Keratinocyte (primary cell): ENCODE measurements at regions not wholly inside any gene's neighbourhood (a gene's known extent, or its start where the extent isn't known, plus 50 kb on each side); places are given as distances from the start of the nearest gene placed in this dataset.

Experiments used
- DNase-seq: peaks from one replicate; pipeline ENCODE4 v3.0.0-alpha.2; 2011; ENCODE audit warnings: low read depth, missing footprints, low spot score
- FAIRE-seq: peaks from 2 replicates; lab custom pipeline; 2011; peaks lifted over from hg19 to GRCh38; lab: Jason Lieb, UNC
- H2AFZ ChIP-seq: 2 replicates; pipeline ENCODE4 v1.6.0; 2012; ENCODE audit warnings: low read length, control low read depth, inconsistent platforms; ENCODE audit not compliant: control insufficient read depth
- H3K27ac ChIP-seq: 2 replicates; pipeline ENCODE4 v1.5.1; 2011; ENCODE audit warnings: low read length; ENCODE audit not compliant: control insufficient read depth, insufficient read depth
- H3K27me3 ChIP-seq: 3 replicates; pipeline ENCODE4 v1.6.0; 2011; ENCODE audit warnings: low read length; ENCODE audit not compliant: control insufficient read depth, insufficient read depth; ENCODE audit errors: extremely low read depth
- H3K36me3 ChIP-seq, 2 experiments: 2 replicates in 1 of 2; 3 replicates in 1 of 2; pipeline ENCODE4 v1.5.1; 2011; ENCODE audit warnings: low read length in 2 of 2, mild to moderate bottlenecking in 1 of 2; ENCODE audit not compliant: control insufficient read depth in 2 of 2, insufficient read depth in 2 of 2; ENCODE audit errors: extremely low read depth in 1 of 2
- H3K4me1 ChIP-seq: 3 replicates; pipeline ENCODE4 v1.5.1; 2011; ENCODE audit warnings: low read length; ENCODE audit not compliant: control insufficient read depth, insufficient read depth; ENCODE audit errors: extremely low read depth
- H3K4me2 ChIP-seq: 3 replicates; pipeline ENCODE4 v1.6.0; 2011; ENCODE audit warnings: low read depth, low read length; ENCODE audit not compliant: control insufficient read depth, insufficient read depth; ENCODE audit errors: extremely low read depth
- H3K4me3 ChIP-seq, 3 experiments: fragments of 200-600 bp in 1 of 3; sonication (generic) in 1 of 3; 2 replicates in 2 of 3; 3 replicates in 1 of 3; pipeline ENCODE4 v1.5.1; 2011 to 2016; ENCODE audit warnings: low read length in 3 of 3, mild to moderate bottlenecking in 3 of 3, control low read depth in 2 of 3, inconsistent platforms in 1 of 3, low read depth in 1 of 3, mixed read lengths in 1 of 3, mixed run types in 1 of 3, moderate library complexity in 1 of 3; ENCODE audit not compliant: control insufficient read depth in 2 of 3, insufficient read depth in 2 of 3; ENCODE audit errors: extremely low read depth in 1 of 3
- H3K79me2 ChIP-seq: 2 replicates; pipeline ENCODE4 v1.6.0; 2012; ENCODE audit warnings: low read length; ENCODE audit not compliant: control insufficient read depth, insufficient read depth
- H3K9ac ChIP-seq: 3 replicates; pipeline ENCODE4 v1.6.0; 2011; ENCODE audit warnings: low read length; ENCODE audit not compliant: control insufficient read depth, insufficient read depth; ENCODE audit errors: extremely low read depth
- H3K9me1 ChIP-seq: 3 replicates; pipeline ENCODE4 v1.6.0; 2011; ENCODE audit warnings: low read length; ENCODE audit not compliant: control insufficient read depth, insufficient read depth; ENCODE audit errors: extremely low read depth
- H3K9me3 ChIP-seq: 2 replicates; pipeline ENCODE4 v1.5.1; 2012; ENCODE audit warnings: low read depth, low read length; ENCODE audit not compliant: control insufficient read depth
- H4K20me1 ChIP-seq: 3 replicates; pipeline ENCODE4 v1.6.0; 2011; ENCODE audit warnings: low read length; ENCODE audit not compliant: control insufficient read depth, insufficient read depth; ENCODE audit errors: extremely low read depth
- CTCF ChIP-seq, 3 experiments: IDR thresholded peaks in 1 of 3; conservative IDR thresholded peaks in 1 of 3; optimal IDR thresholded peaks in 1 of 3; 2 replicates in 2 of 3; 3 replicates in 1 of 3; pipeline versions ENCODE3 to v1.5.1; 2011; ENCODE audit warnings: low read length in 3 of 3, mild to moderate bottlenecking in 3 of 3, moderate library complexity in 2 of 3, control low read depth in 1 of 3, inconsistent platforms in 1 of 3; ENCODE audit not compliant: insufficient read depth in 2 of 3; ENCODE audit errors: extremely low read depth in 1 of 3
- EZH2 ChIP-seq: IDR thresholded peaks from one replicate; pipeline ENCODE4 v1.6.1; 2012; ENCODE audit warnings: inconsistent platforms, mild to moderate bottlenecking, low read length, moderate library complexity
- dilution Hi-C: fragments of 300-500 bp; cut with MboI; formaldehyde crosslinking; loops from one replicate; pipeline ENCODE4 v1.7.0; 2020; ENCODE audit warnings: low sequenced_read_pairs; ENCODE audit not compliant: extremely low pct_ligation_motif_present

DNA sequence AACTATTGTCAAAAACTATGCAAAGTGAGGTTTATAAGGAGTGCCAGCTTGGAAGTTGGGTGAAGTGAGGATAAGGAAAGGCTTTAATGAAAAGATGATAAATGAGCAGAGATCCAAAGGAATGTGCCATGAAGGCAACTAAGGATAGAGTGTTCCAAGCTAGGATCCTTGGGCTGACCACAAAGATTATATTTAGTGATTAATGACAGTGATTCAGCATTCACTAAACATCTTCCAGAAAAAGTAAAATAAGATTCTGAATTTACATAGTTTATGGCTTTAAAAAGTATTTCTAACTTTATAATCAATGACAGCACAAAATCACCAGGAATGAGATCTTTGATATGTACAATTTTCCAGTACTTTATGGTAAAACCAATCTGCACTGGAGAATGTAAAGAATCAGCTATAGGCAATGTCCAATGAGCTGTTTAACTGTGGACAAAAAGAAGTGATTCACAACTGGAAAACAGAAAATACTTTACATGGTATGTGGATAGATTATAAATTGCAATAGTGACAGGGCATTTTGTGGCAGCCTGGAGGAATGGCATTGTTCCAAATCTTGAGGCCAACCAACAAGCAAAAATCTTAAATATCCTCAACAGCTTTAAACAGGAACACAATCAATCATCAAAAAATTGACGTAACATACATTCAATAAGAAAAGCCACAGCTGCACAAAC lies 91.2 kb upstream of the KCTD3 start:
- Histone ChIP-seq H4K20me1 (no peaks in the 10 kb centered on the region), H2AFZ (no peak overlapping the region), H3K9ac (no peak overlapping the region), H3K4me2 (peak overlapping the region; percentile 7), H3K79me2 (no peaks in the 10 kb centered on the region), H3K4me1 (peaks cover 14% of the 10 kb centered on the region), H3K27ac (peak overlapping the region; percentile 49), H3K36me3 (no peaks in the 10 kb centered on the region), H3K9me1 (no peaks in the 10 kb centered on the region), H3K9me3 (no peaks in the 10 kb centered on the region), H3K4me3 (peak overlapping the region in 1 of 3 experiments; percentile 19), H3K27me3 (no peaks in the 10 kb centered on the region)
- TF ChIP-seq CTCF (optimal IDR thresholded peaks at IDR 0.05 in 1 of 3, IDR thresholded peaks at IDR 0.05 in 1 of 3, conservative IDR thresholded peaks at IDR 0.05 in 1 of 3; ENCODE audit: extremely low read depth in 1 of 3, insufficient read depth in 2 of 3, low read length in 3 of 3) (no peak), EZH2 (no peak)
- DNase-seq (peak; percentile 76), FAIRE-seq (peak; percentile 84)
- dilution Hi-C loops = no loop called here

DNA sequence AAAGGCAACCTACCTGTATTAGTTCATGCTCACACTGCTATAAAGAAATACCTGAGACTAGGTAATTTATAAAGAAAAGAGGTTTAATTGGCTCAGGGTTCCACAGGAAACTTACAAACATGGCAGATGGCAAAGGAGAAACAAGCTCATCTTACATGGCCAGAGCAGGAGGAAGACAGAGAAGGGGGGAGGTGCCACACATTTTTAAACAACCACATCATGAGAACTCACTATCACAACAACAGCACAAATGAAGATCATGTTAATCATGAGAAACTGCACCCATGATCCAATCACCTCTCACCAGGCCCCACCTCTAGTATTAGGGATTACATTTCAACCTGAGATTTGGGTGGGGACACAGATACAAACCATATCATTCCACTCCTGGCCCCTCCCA lies 90.6 kb upstream of the KCTD3 start:
- peak overlapping the region; percentile 7 for H3K4me2 ChIP-seq

More for the DNA sequence above, 90.6 kb upstream of the KCTD3 start:
- no peaks in the 10 kb centered on the region for H3K9me3 ChIP-seq
- no peaks in the 10 kb centered on the region for H3K36me3 ChIP-seq
- no peak overlapping the region for H3K4me3 ChIP-seq
- dilution Hi-C loops = no loop called here
- no peaks in the 10 kb centered on the region for H3K27me3 ChIP-seq
- peak; percentile 17 for DNase-seq
- no peak overlapping the region for H3K9ac ChIP-seq
- no peaks in the 10 kb centered on the region for H3K9me1 ChIP-seq
- H3K27ac ChIP-seq = peak overlapping the region; percentile 25
- no peak overlapping the region for H2AFZ ChIP-seq
- peaks cover 14% of the 10 kb centered on the region for H3K4me1 ChIP-seq
- TF ChIP-seq EZH2 = no peak
- TF ChIP-seq CTCF (optimal IDR thresholded peaks at IDR 0.05 in 1 of 3, IDR thresholded peaks at IDR 0.05 in 1 of 3, conservative IDR thresholded peaks at IDR 0.05 in 1 of 3; ENCODE audit: extremely low read depth in 1 of 3, insufficient read depth in 2 of 3, low read length in 3 of 3) = no peak
- H4K20me1 ChIP-seq = no peaks in the 10 kb centered on the region
- FAIRE-seq = peak; percentile 26
- H3K79me2 ChIP-seq = no peaks in the 10 kb centered on the region
